H1 (cell line): ENCODE measurements at regions not wholly inside any gene's neighbourhood (a gene's known extent, or its start where the extent isn't known, plus 50 kb on each side); places are given as distances from the start of the nearest gene placed in this dataset.

Experiments used
- CTCF ChIA-PET: fragments of 300-600 bp; sonication (Branson Sonifier 250); formaldehyde crosslinking; loops from one replicate; lab custom pipeline; 2021; ENCODE audit not compliant: partially characterized antibody; lab: Charles Lee
- POLR2A ChIA-PET: fragments of 300-600 bp; sonication (Branson Sonifier 250); formaldehyde crosslinking; loops from one replicate; lab custom pipeline; 2021; ENCODE audit warnings: inconsistent platforms; ENCODE audit not compliant: partially characterized antibody; lab: Charles Lee
- DNase-seq, 2 experiments: peaks; one replicate each; pipeline versions ENCODE4 v3.0.0 to v3.0.0-alpha.2; 2010 to 2022; ENCODE audit warnings: low spot score in 2 of 2, low read depth in 1 of 2, mixed read lengths in 1 of 2
- FAIRE-seq: peaks from 2 replicates; lab custom pipeline; 2011; peaks lifted over from hg19 to GRCh38; lab: Jason Lieb, UNC
- H2AFZ ChIP-seq: 2 replicates; pipeline ENCODE4 v1.8.1; 2012; ENCODE audit warnings: low read length, inconsistent platforms
- H2AK5ac ChIP-seq: 2 replicates; pipeline ENCODE4 v1.6.1; 2013; ENCODE audit warnings: low read depth, low read length
- H2BK120ac ChIP-seq: replicated peaks from 2 replicates; pipeline ENCODE3; 2013; ENCODE audit warnings: low read depth, low read length, inconsistent platforms
- H2BK12ac ChIP-seq: 2 replicates; pipeline ENCODE4 v1.6.1; 2013; ENCODE audit warnings: low read depth, low read length
- H2BK15ac ChIP-seq: 2 replicates; pipeline ENCODE4 v1.6.1; 2013; ENCODE audit warnings: low read length
- H2BK20ac ChIP-seq: 2 replicates; pipeline ENCODE4 v1.6.1; 2013; ENCODE audit warnings: low read length
- H2BK5ac ChIP-seq: 2 replicates; pipeline ENCODE4 v1.6.1; 2013; ENCODE audit warnings: low read depth, low read length
- H3K14ac ChIP-seq: 2 replicates; pipeline ENCODE4 v1.6.1; 2013; ENCODE audit warnings: inconsistent platforms; ENCODE audit not compliant: insufficient read length
- H3K18ac ChIP-seq: 2 replicates; pipeline ENCODE4 v1.6.1; 2013; ENCODE audit warnings: low read length; ENCODE audit errors: extremely low read depth
- H3K23ac ChIP-seq: 2 replicates; pipeline ENCODE4 v1.6.1; 2013; ENCODE audit warnings: inconsistent platforms; ENCODE audit not compliant: insufficient read length
- H3K23me2 ChIP-seq: 2 replicates; pipeline ENCODE4 v1.6.1; 2013; ENCODE audit warnings: low read depth, low read length
- H3K27ac ChIP-seq: 2 replicates; pipeline ENCODE4 v1.6.1; 2011; ENCODE audit warnings: low read depth, low read length, inconsistent platforms
- H3K27me3 ChIP-seq, 4 experiments: replicated peaks in 1 of 4; 1 replicate in 1 of 4; 2 replicates in 3 of 4; pipeline versions ENCODE4 v1.6.1 to v1.8.1; 2011 to 2013; ENCODE audit warnings: low read length in 3 of 4, mild to moderate bottlenecking in 3 of 4, inconsistent platforms in 2 of 4, mixed read lengths in 2 of 4, moderate library complexity in 1 of 4; ENCODE audit not compliant: control insufficient read depth in 3 of 4, insufficient read depth in 3 of 4; ENCODE audit errors: extremely low read depth in 1 of 4
- H3K36me3 ChIP-seq, 4 experiments: 2 replicates each; pipeline versions ENCODE4 v1.6.1 to v1.8.1; 2011 to 2013; ENCODE audit warnings: mild to moderate bottlenecking in 4 of 4, low read length in 3 of 4, moderate library complexity in 2 of 4, control low read depth in 1 of 4, inconsistent platforms in 1 of 4; ENCODE audit not compliant: insufficient read depth in 4 of 4, control insufficient read depth in 2 of 4
- H3K4ac ChIP-seq: replicated peaks from 2 replicates; pipeline ENCODE3; 2013; ENCODE audit warnings: low read length, low read depth, mixed read lengths, inconsistent platforms; ENCODE audit not compliant: insufficient read length
- H3K4me1 ChIP-seq, 4 experiments: replicated peaks in 1 of 4; 1 replicate in 1 of 4; 2 replicates in 3 of 4; pipeline versions ENCODE4 v1.6.1 to v1.8.1; 2011 to 2013; ENCODE audit warnings: low read length in 3 of 4, inconsistent platforms in 2 of 4, mixed read lengths in 1 of 4; ENCODE audit not compliant: insufficient read depth in 4 of 4, control insufficient read depth in 3 of 4
- H3K4me2 ChIP-seq, 2 experiments: 2 replicates each; pipeline versions ENCODE4 v1.6.1 to v1.8.1; 2011 to 2013; ENCODE audit warnings: low read depth in 2 of 2, low read length in 2 of 2, control low read depth in 1 of 2, inconsistent platforms in 1 of 2, mild to moderate bottlenecking in 1 of 2; ENCODE audit not compliant: insufficient read depth in 1 of 2
- H3K4me3 ChIP-seq, 4 experiments: fragments of 200-600, 300-600 bp in 1 of 4; sonication (generic), shearing (Covaris generic), sonication (Bioruptor Twin) in 1 of 4; 2 replicates each; pipeline versions ENCODE4 v1.5.1 to v1.8.1; 2011 to 2016; ENCODE audit warnings: low read length in 4 of 4, low read depth in 3 of 4, control low read depth in 2 of 4, inconsistent platforms in 2 of 4, mild to moderate bottlenecking in 2 of 4, mixed read lengths in 1 of 4, moderate library complexity in 1 of 4; ENCODE audit not compliant: insufficient read depth in 2 of 4; ENCODE audit errors: extremely low read depth in 1 of 4
- H3K56ac ChIP-seq: replicated peaks from 2 replicates; pipeline ENCODE3; 2013; ENCODE audit warnings: low read depth, mild to moderate bottlenecking, mixed read lengths, low read length, inconsistent platforms; ENCODE audit not compliant: insufficient read length
- H3K79me1 ChIP-seq: 2 replicates; pipeline ENCODE4 v1.6.1; 2013; ENCODE audit warnings: low read depth, low read length, control low read depth
- H3K79me2 ChIP-seq, 2 experiments: 2 replicates each; pipeline versions ENCODE4 v1.6.1 to v1.8.1; 2012 to 2013; ENCODE audit warnings: low read length in 2 of 2, mild to moderate bottlenecking in 2 of 2, inconsistent platforms in 1 of 2; ENCODE audit not compliant: insufficient read depth in 2 of 2, control insufficient read depth in 1 of 2
- H3K9ac ChIP-seq, 4 experiments: replicated peaks in 1 of 4; 1 replicate in 1 of 4; 2 replicates in 3 of 4; pipeline versions ENCODE4 v1.6.1 to v1.8.1; 2011 to 2013; ENCODE audit warnings: low read depth in 3 of 4, low read length in 3 of 4, control low read depth in 2 of 4, mild to moderate bottlenecking in 2 of 4, moderate library complexity in 2 of 4, inconsistent platforms in 1 of 4; ENCODE audit errors: extremely low read depth in 1 of 4
- H3K9me3 ChIP-seq, 2 experiments: 2 replicates each; pipeline versions ENCODE4 v1.6.1 to v1.8.1; 2012 to 2013; ENCODE audit warnings: mild to moderate bottlenecking in 2 of 2, moderate library complexity in 2 of 2, control low read depth in 1 of 2, inconsistent platforms in 1 of 2, low read depth in 1 of 2, low read length in 1 of 2, mixed read lengths in 1 of 2; ENCODE audit not compliant: insufficient read depth in 2 of 2
- H4K20me1 ChIP-seq, 2 experiments: replicated peaks in 1 of 2; 2 replicates each; pipeline versions ENCODE3 to v1.8.1; 2011 to 2013; ENCODE audit warnings: inconsistent platforms in 2 of 2, low read length in 2 of 2, mild to moderate bottlenecking in 1 of 2; ENCODE audit not compliant: insufficient read depth in 2 of 2, control insufficient read depth in 1 of 2
- H4K5ac ChIP-seq: 2 replicates; pipeline ENCODE4 v1.6.1; 2013; ENCODE audit warnings: low read length, low read depth, mixed read lengths, inconsistent platforms; ENCODE audit not compliant: insufficient read length
- H4K8ac ChIP-seq: 2 replicates; pipeline ENCODE4 v1.8.0; 2013; ENCODE audit warnings: mild to moderate bottlenecking, moderate library complexity, low read length, inconsistent platforms; ENCODE audit not compliant: insufficient read depth; ENCODE audit errors: extremely low read depth
- H4K91ac ChIP-seq: replicated peaks from 2 replicates; pipeline ENCODE3; 2013; ENCODE audit warnings: low read length, mixed read lengths, inconsistent platforms; ENCODE audit not compliant: insufficient read length
- CHD2 ChIP-seq: IDR thresholded peaks from 2 replicates; pipeline ENCODE4 v1.6.1; 2012; ENCODE audit warnings: low read length, improper control_type of control experiment
- JUND ChIP-seq: IDR thresholded peaks from 2 replicates; pipeline ENCODE4 v1.6.1; 2011; ENCODE audit warnings: mild to moderate bottlenecking, improper control_type of control experiment, low read length
- NRF1 ChIP-seq: IDR thresholded peaks from 2 replicates; pipeline ENCODE4 v1.6.1; 2011; ENCODE audit warnings: mild to moderate bottlenecking, low read depth, low read length, improper control_type of control experiment
- RAD21 ChIP-seq, 2 experiments: IDR thresholded peaks in 1 of 2; conservative IDR thresholded peaks in 1 of 2; 2 replicates each; pipeline ENCODE4 v1.6.1; 2011; ENCODE audit warnings: low read depth in 2 of 2, low read length in 2 of 2, improper control_type of control experiment in 1 of 2, inconsistent platforms in 1 of 2, mild to moderate bottlenecking in 1 of 2, moderate library complexity in 1 of 2
- SAP30 ChIP-seq: fragments of 300-600 bp; sonication (generic); IDR thresholded peaks from 2 replicates; pipeline ENCODE4 v1.7.1; 2012; ENCODE audit warnings: low read length, moderate library complexity, mild to moderate bottlenecking, inconsistent platforms; ENCODE audit not compliant: insufficient read depth, insufficient replicate concordance
- SP4 ChIP-seq: IDR thresholded peaks from 2 replicates; pipeline ENCODE4 v1.6.1; 2012; ENCODE audit warnings: low read length, inconsistent platforms
- TAF7 ChIP-seq: optimal IDR thresholded peaks from 2 replicates; pipeline ENCODE3; 2011; ENCODE audit warnings: low read depth, mild to moderate bottlenecking, inconsistent platforms, low read length, moderate library complexity, borderline replicate concordance
- YY1 ChIP-seq: IDR thresholded peaks from 2 replicates; pipeline ENCODE4 v1.6.1; 2011; ENCODE audit warnings: low read depth, mild to moderate bottlenecking, low read length
- WGBS, 2 experiments: shearing (Covaris generic) in 1 of 2; methylation state at CpG; one replicate each; pipeline versions ENCODE4 v1.1.6 to v1.1.7; 2013 to 2015; ENCODE audit warnings: low lambda C conversion rate in 2 of 2, mixed read lengths in 2 of 2, inconsistent platforms in 1 of 2, low coverage in 1 of 2, missing lambda C conversion rate in 1 of 2; ENCODE audit not compliant: insufficient replicate concordance in 2 of 2, insufficient coverage in 1 of 2, insufficient read length in 1 of 2; ENCODE audit errors: extremely low coverage in 1 of 2, missing lambda C conversion rate in 1 of 2; 5-methylcytosine and 5-hydroxymethylcytosine counted together
- TF ChIP-seq, protein P1 (sequence below): IDR thresholded peaks from 2 replicates; pipeline ENCODE4 v1.6.1; 2011; ENCODE audit warnings: low read length, improper control_type of control experiment

GRCh38 chr12:70043490-70044138 lies 199.6 kb upstream of the CNOT2 start:
- Histone ChIP-seq H3K9me3 (no peaks in the 10 kb centered on the region), H2BK12ac (no peak overlapping the region), H4K5ac (no peak overlapping the region)
- TF ChIP-seq CHD2: no peak
- TF ChIP-seq SAP30: no peak
- TF ChIP-seq RAD21 (IDR thresholded peaks at IDR 0.05 in 1 of 2, conservative IDR thresholded peaks at IDR 0.05 in 1 of 2; ENCODE audit: low read depth in 2 of 2, low read length in 2 of 2): no peak
- TF ChIP-seq SP4: no peak
- TF ChIP-seq TAF7: no peak
- no peak for TF ChIP-seq NRF1
- TF ChIP-seq YY1: no peak
- TF ChIP-seq, protein P1, sequence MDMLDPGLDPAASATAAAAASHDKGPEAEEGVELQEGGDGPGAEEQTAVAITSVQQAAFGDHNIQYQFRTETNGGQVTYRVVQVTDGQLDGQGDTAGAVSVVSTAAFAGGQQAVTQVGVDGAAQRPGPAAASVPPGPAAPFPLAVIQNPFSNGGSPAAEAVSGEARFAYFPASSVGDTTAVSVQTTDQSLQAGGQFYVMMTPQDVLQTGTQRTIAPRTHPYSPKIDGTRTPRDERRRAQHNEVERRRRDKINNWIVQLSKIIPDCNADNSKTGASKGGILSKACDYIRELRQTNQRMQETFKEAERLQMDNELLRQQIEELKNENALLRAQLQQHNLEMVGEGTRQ: no peak
- TF ChIP-seq JUND: no peak
- TF ChIP-seq, all 59 proteins: peak for 0
- no peaks in the 10 kb centered on the region for H3K79me1 ChIP-seq
- H3K14ac ChIP-seq: no peak overlapping the region
- no peak overlapping the region for H3K4ac ChIP-seq
- no peak overlapping the region for H3K23ac ChIP-seq
- no peak overlapping the region; the same call in 1 of the 2 replicates for H4K8ac ChIP-seq
- FAIRE-seq (no peak), DNase-seq (no peak)
- H3K23me2 ChIP-seq: no peaks in the 10 kb centered on the region
- H3K18ac ChIP-seq: no peak overlapping the region
- H4K91ac ChIP-seq: no peak overlapping the region
- H2BK120ac ChIP-seq: no peak overlapping the region
- H3K56ac ChIP-seq: no peak overlapping the region
- H2BK5ac ChIP-seq: no peak overlapping the region
- ChIA-PET CTCF (interaction anchor here (0.6 to 0.9 kb wide), 2 partner anchors 10 to 22 kb away, joined by 3 read pairs; no protein-coding TSS in a partner anchor), POLR2A (interaction anchor here (0.6 kb wide), 1 partner anchor 226 kb away, joined by 3 read pairs; no protein-coding TSS in a partner anchor)
- WGBS, 2 experiments: 91% methylated on average over 4 of the region's 4 CpGs; no CpG with 5 or more reads in 1 of the 2 experiments
- no peak overlapping the region for H2AFZ ChIP-seq
- no peaks in the 10 kb centered on the region for H4K20me1 ChIP-seq
- H2AK5ac ChIP-seq: no peak overlapping the region
- H3K79me2 ChIP-seq: no peaks in the 10 kb centered on the region
- H3K4me2 ChIP-seq: no peak overlapping the region
- no peak overlapping the region for H3K4me3 ChIP-seq
- H3K27me3 ChIP-seq: no peaks in the 10 kb centered on the region
- no peak overlapping the region for H2BK20ac ChIP-seq
- H3K4me1 ChIP-seq: no peaks in the 10 kb centered on the region
- no peaks in the 10 kb centered on the region for H3K36me3 ChIP-seq
- H2BK15ac ChIP-seq: no peak overlapping the region
- no peak overlapping the region for H3K9ac ChIP-seq
- no peak overlapping the region for H3K27ac ChIP-seq
